ENCODE measurements at regions not wholly inside any gene's neighbourhood (a gene's known extent, or its start where the extent isn't known, plus 50 kb on each side); places are given as distances from the start of the nearest gene placed in this dataset.

GRCh38 chr7:35555386-35555785 is 139.5 kb downstream of the HERPUD2 start:
- no peak for ATAC-seq
- TF ChIP-seq GLIS3 (CRISPR knock-in tag; IDR thresholded peaks at IDR 0.05) (no peak), PATZ1 (CRISPR knock-in tag; IDR thresholded peaks at IDR 0.05; ENCODE audit: borderline replicate concordance) (no peak), TCF4 (CRISPR knock-in tag; IDR thresholded peaks at IDR 0.05; ENCODE audit: borderline replicate concordance) (no peak), RARB (CRISPR knock-in tag; IDR thresholded peaks at IDR 0.05) (no peak), CSDC2 (CRISPR knock-in tag; IDR thresholded peaks at IDR 0.05) (no peak), ZFP3 (CRISPR knock-in tag; IDR thresholded peaks at IDR 0.05) (no peak), ISL1 (CRISPR knock-in tag; IDR thresholded peaks at IDR 0.05) (no peak), ZFP30 (CRISPR knock-in tag; IDR thresholded peaks at IDR 0.05) (no peak), TOX (CRISPR knock-in tag; IDR thresholded peaks at IDR 0.05; ENCODE audit: borderline replicate concordance) (no peak), PPARA (CRISPR knock-in tag; IDR thresholded peaks at IDR 0.05; ENCODE audit: borderline replicate concordance) (no peak), BACH2 (CRISPR knock-in tag; IDR thresholded peaks at IDR 0.05; ENCODE audit: borderline replicate concordance) (no peak), CREB5 (CRISPR knock-in tag; IDR thresholded peaks at IDR 0.05; ENCODE audit: low read depth) (no peak), SNAI2 (CRISPR knock-in tag; IDR thresholded peaks at IDR 0.05) (no peak), OSR1 (CRISPR knock-in tag; IDR thresholded peaks at IDR 0.05) (no peak), CSRNP3 (CRISPR knock-in tag; IDR thresholded peaks at IDR 0.05) (no peak), ARNTL (CRISPR knock-in tag; IDR thresholded peaks at IDR 0.05; ENCODE audit: borderline replicate concordance, low read depth) (no peak), ZNF8 (CRISPR knock-in tag; IDR thresholded peaks at IDR 0.05) (no peak)
- TF ChIP-seq, protein P1, sequence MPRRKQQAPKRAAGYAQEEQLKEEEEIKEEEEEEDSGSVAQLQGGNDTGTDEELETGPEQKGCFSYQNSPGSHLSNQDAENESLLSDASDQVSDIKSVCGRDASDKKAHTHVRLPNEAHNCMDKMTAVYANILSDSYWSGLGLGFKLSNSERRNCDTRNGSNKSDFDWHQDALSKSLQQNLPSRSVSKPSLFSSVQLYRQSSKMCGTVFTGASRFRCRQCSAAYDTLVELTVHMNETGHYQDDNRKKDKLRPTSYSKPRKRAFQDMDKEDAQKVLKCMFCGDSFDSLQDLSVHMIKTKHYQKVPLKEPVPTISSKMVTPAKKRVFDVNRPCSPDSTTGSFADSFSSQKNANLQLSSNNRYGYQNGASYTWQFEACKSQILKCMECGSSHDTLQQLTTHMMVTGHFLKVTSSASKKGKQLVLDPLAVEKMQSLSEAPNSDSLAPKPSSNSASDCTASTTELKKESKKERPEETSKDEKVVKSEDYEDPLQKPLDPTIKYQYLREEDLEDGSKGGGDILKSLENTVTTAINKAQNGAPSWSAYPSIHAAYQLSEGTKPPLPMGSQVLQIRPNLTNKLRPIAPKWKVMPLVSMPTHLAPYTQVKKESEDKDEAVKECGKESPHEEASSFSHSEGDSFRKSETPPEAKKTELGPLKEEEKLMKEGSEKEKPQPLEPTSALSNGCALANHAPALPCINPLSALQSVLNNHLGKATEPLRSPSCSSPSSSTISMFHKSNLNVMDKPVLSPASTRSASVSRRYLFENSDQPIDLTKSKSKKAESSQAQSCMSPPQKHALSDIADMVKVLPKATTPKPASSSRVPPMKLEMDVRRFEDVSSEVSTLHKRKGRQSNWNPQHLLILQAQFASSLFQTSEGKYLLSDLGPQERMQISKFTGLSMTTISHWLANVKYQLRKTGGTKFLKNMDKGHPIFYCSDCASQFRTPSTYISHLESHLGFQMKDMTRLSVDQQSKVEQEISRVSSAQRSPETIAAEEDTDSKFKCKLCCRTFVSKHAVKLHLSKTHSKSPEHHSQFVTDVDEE (CRISPR knock-in tag; IDR thresholded peaks at IDR 0.05) = no peak
- TF ChIP-seq, protein P2, sequence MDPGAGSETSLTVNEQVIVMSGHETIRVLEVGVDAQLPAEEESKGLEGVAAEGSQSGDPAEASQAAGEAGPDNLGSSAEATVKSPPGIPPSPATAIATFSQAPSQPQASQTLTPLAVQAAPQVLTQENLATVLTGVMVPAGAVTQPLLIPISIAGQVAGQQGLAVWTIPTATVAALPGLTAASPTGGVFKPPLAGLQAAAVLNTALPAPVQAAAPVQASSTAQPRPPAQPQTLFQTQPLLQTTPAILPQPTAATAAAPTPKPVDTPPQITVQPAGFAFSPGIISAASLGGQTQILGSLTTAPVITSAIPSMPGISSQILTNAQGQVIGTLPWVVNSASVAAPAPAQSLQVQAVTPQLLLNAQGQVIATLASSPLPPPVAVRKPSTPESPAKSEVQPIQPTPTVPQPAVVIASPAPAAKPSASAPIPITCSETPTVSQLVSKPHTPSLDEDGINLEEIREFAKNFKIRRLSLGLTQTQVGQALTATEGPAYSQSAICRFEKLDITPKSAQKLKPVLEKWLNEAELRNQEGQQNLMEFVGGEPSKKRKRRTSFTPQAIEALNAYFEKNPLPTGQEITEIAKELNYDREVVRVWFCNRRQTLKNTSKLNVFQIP (CRISPR knock-in tag; IDR thresholded peaks at IDR 0.05; ENCODE audit: borderline replicate concordance, low read depth) = no peak

GRCh38 chr7:35553519-35553918 is 141.4 kb downstream of the HERPUD2 start:
- ATAC-seq = no peak
- no peak for TF ChIP-seq CREB5 (CRISPR knock-in tag; IDR thresholded peaks at IDR 0.05; ENCODE audit: low read depth)
- no peak for TF ChIP-seq TOX (CRISPR knock-in tag; IDR thresholded peaks at IDR 0.05; ENCODE audit: borderline replicate concordance)
- TF ChIP-seq, protein P1 (CRISPR knock-in tag; IDR thresholded peaks at IDR 0.05) = no peak
- no peak for TF ChIP-seq ZFP30 (CRISPR knock-in tag; IDR thresholded peaks at IDR 0.05)
- no peak for TF ChIP-seq PPARA (CRISPR knock-in tag; IDR thresholded peaks at IDR 0.05; ENCODE audit: borderline replicate concordance)
- no peak for TF ChIP-seq CSDC2 (CRISPR knock-in tag; IDR thresholded peaks at IDR 0.05)
- no peak for TF ChIP-seq ZNF70 (CRISPR knock-in tag; IDR thresholded peaks at IDR 0.05)
